Central memory CD4-positive, alpha-beta T cell (primary cell): ENCODE measurements at regions not wholly inside any gene's neighbourhood (a gene's known extent, or its start where the extent isn't known, plus 50 kb on each side); places are given as distances from the start of the nearest gene placed in this dataset.

ENCODE experiments used
- DNase-seq: peaks from one replicate; pipeline ENCODE4 v3.0.0; 2022

GRCh38 chr20:60718743-60719480 is 533.1 kb upstream of the CDH4 start:
- DNase-seq = no peak

GRCh38 chr20:60725311-60725906 is 526.7 kb upstream of the CDH4 start:
- DNase-seq = no peak

DNA sequence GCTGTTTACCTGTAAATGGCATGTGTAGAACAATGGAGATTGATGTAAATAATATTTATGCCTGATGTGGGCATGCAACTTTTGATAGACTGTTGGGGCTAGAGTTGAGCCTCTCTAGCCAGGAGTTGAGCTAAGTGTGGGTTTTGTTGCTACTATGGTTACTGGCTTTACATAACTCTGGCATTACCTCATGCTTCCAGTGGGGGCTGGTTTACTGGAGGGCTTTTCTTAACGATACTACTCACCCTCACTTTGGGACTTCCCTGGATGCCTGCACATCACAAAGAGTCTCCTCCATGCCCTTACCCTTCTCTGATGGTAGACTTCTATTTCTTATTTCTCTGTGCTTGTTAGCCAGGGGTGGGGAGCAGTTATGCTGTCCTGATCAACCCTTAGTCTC is 524.6 kb upstream of the CDH4 start:
- no peak for DNase-seq

- no peak for DNase-seq
These were observed 523.4 kb upstream of the CDH4 start for GRCh38 chr20:60728705-60729104.

GRCh38 chr20:60729135-60729900 is 522.7 kb upstream of the CDH4 start:
- DNase-seq = no peak

GRCh38 chr20:60732322-60732721 is 519.7 kb upstream of the CDH4 start:
- DNase-seq = no peak

DNA sequence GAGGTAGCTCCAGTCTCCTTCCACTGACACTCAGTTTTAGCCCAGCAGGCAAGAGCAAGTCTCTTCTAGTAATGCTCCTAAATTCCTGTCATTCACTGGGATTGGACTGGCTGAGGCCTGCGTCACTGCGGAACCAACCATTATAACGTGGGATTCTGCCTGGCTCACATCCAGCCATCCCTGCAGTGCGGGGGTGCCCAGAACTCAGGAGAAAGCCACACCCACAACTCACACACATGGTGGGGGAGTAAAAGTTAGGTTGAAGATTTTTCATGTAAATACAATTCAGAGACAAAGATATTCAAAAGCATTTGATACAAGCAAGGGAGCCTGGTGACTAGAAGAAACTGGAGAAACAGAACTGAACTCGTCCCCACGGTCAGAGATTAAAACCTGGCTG is 504.0 kb upstream of the CDH4 start:
- no peak for DNase-seq

GRCh38 chr20:60749804-60750602 is 502.1 kb upstream of the CDH4 start:
- DNase-seq = no peak

- no peak for DNase-seq
These were observed 501.2 kb upstream of the CDH4 start for GRCh38 chr20:60750909-60751308.

DNA sequence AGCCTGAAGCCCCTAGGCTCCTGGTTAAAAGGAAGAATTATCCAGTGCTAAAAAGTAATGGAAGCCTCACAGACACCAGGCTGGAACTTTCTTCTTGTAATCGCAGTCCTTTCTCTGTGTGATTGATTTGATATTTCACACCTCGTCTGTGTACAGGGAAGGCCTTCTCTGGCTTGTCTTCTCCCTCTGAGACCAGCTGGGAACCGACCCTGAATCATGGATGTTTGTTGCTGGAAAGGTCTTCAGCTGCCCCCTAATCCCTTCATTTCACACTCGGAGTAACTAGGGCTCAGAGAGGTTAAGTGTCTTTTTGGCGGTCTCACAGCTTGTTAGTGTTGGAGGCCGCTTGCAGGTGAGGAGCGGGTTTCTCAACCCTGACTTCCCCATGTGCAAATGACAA is 500.2 kb upstream of the CDH4 start:
- DNase-seq = no peak

- DNase-seq = no peak
These were observed 499.2 kb upstream of the CDH4 start for GRCh38 chr20:60752741-60753420.

DNA sequence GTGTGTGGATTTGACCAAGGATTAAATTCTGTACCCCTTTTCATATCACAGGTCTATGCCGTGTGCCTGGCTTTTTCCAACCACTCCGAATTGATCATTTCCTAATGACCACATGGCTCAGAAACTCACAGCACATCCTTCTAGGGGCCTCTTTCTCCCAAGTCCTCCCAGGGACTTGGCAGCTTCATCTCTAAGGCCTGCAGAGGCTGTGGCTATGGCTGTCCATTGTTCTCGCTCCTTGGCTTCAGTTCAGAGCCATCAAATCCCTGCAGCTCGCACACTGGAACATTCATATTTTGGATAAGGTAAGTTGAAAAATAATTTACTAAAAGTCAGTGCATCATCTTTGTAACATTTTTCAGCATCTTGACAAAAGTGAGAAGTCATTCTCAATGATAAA is 497.2 kb upstream of the CDH4 start:
- DNase-seq = no peak

DNA sequence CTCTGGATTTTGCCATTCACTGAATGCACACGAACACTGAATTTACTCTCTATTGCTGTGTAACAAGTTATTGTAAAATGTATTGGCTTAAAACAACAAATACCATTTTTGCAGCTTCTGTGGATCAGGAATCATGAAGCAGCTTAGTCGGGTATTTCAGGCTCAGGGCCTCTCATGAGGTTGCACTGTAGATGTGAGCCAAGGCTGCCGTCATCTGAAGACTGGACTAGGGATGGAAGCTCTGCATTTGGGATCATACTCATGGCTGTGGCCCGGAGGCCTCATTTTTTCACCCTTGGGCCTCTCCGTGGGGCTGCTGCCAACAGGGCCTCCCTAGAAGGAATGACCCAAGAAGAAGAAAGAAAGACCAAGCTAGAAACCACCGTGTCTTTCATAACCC is 492.4 kb upstream of the CDH4 start:
- no peak for DNase-seq

DNA sequence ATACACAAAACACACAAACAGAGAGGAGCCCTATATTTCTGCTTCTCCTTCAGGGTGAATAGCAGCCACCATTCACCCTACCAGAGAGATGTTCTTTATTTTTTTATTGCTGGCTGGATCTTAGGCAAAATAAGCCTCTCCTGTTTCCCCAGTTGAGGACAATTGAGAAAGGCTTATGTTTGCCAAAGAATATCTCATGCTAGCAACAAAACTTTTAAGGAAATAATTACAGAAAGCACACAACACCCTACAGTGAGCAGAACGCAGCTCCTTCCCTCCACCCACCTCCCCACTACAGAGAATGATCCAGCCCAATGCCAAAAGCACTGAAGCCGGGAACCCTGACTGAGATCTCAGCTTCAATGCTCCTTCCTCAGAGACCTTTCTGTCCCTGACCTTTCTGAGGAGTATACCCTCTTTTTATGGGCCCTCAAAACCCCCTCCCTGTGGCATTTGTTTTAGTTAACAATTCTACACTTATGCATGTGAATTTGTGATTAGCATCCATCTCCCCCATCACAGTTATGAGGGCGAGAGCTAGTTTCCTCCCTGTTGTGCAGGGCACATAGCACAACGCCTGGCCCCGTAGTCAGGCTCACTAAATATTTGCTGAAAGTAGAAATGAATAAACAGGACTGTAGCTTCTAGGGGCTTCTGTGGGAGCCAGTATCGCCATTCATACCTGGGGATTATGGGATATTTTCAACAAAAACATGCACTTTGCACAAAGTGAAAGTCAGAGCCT is 491.6 kb upstream of the CDH4 start:
- no peak for DNase-seq

DNA sequence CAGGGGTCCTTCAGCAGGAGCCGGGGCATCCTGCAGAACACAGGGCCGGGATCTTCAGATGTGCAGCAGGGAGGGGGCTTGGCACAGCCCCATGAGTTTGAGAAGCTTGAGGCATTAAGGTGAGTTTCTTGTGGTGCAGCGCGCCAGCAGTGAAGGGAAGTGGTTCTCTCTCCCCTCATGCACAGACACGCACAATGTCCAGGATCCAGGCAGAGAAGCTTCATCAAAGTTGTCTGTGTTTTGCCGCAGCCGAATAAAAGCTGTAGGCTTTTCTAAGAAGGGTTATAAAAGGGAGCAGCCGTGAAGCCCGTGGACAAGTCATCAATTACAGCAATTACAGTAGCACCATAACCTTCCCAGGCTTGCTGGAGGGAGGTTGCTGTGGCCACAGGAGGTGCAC is 491.0 kb upstream of the CDH4 start:
- DNase-seq = no peak

GRCh38 chr20:60762386-60762785 is 489.7 kb upstream of the CDH4 start:
- DNase-seq = no peak

DNA sequence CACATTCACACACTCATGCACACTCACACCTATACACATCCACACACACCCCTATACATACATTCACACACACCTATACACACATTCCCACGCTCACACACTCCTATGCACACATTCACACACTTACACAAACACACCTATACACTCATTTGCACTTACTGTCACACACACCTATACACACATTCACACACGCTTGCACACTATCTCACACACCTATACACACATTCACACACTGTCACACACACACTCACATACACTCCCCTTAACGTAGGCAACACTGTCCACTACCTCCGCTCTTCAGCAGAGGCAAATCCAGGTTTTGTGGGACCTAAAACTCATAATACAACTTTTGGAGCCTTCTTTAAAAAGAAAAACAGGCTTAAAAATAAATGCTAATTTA is 487.7 kb upstream of the CDH4 start:
- DNase-seq = no peak

GRCh38 chr20:60764771-60765170 is 487.3 kb upstream of the CDH4 start:
- no peak for DNase-seq

GRCh38 chr20:60765821-60766403 is 486.1 kb upstream of the CDH4 start:
- DNase-seq = no peak

DNA sequence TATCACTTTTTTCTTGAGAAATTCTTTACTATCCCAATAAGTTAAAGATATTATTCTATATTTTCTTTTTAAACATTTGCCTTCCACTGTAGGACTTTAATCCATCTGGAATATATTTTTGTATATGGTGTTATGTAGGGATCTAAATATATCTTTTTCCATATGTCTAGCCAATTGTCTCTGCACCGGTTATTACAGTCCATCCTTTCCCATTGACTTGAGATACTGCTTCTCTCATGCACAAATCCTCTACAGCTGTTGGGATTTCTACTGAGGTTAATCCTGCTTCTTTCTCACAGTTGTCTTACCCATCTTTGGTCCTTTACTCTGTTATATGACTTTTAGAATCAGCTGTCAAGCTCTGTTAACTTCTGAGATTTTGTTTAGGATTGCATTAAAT is 483.8 kb upstream of the CDH4 start:
- DNase-seq = no peak

- DNase-seq = no peak
These were observed 471.6 kb upstream of the CDH4 start for GRCh38 chr20:60780388-60781025.
